WTC11 (cell line): ENCODE measurements at regions not wholly inside any gene's neighbourhood (a gene's known extent, or its start where the extent isn't known, plus 50 kb on each side); places are given as distances from the start of the nearest gene placed in this dataset.

Source experiments
- ATAC-seq: fragments of 200-7000 bp; cut with Tn5 transposase; 2 replicates; pipeline ENCODE4 v1.10.0; 2021; ENCODE audit warnings: mild to moderate bottlenecking, moderate library complexity
- CTCF ChIA-PET: fragments of 300-600 bp; sonication (Branson Sonifier 250); formaldehyde crosslinking; loops from one replicate; lab custom pipeline; 2021; ENCODE audit warnings: antibody characterized with exemption; lab: Charles Lee
- POLR2A ChIA-PET: fragments of 350-600 bp; sonication (Branson Sonifier 250); formaldehyde crosslinking; loops from one replicate; lab custom pipeline; 2021; ENCODE audit warnings: antibody characterized with exemption; lab: Charles Lee
- DNase-seq: peaks from one replicate; pipeline ENCODE4 v3.0.0; 2021; ENCODE audit warnings: low spot score
- H3K27ac Mint-ChIP-seq: 2 replicates; pipeline ENCODE4 v1.8.0; 2021; ENCODE audit warnings: mixed read lengths
- H3K27me3 Mint-ChIP-seq: 2 replicates; pipeline ENCODE4 v1.8.0; 2021; ENCODE audit warnings: low read depth, mild to moderate bottlenecking, moderate library complexity, mixed read lengths
- H3K36me3 Mint-ChIP-seq: 2 replicates; pipeline ENCODE4 v1.8.0; 2021; ENCODE audit warnings: mixed read lengths
- H3K4me1 Mint-ChIP-seq: 2 replicates; pipeline ENCODE4 v1.8.0; 2022; ENCODE audit warnings: mixed read lengths
- H3K4me3 Mint-ChIP-seq: 2 replicates; pipeline ENCODE4 v1.8.0; 2021; ENCODE audit warnings: mild to moderate bottlenecking, moderate library complexity, mixed read lengths
- H3K9me3 Mint-ChIP-seq: 2 replicates; pipeline ENCODE4 v1.8.0; 2021; ENCODE audit warnings: mixed read lengths
- CREM ChIP-seq: sonication (generic); formaldehyde crosslinking; IDR thresholded peaks from 2 replicates; pipeline ENCODE4 v1.8.1; 2022; ENCODE audit warnings: mild to moderate bottlenecking, missing genetic modification reagents, moderate library complexity
- ELF4 ChIP-seq: sonication (generic); formaldehyde crosslinking; IDR thresholded peaks from 2 replicates; pipeline ENCODE4 v1.8.1; 2022; ENCODE audit warnings: low read depth, mild to moderate bottlenecking, moderate library complexity, missing genetic modification reagents
- FOXP1 ChIP-seq: sonication (generic); formaldehyde crosslinking; IDR thresholded peaks from 2 replicates; pipeline ENCODE4 v1.8.0; 2022; ENCODE audit warnings: missing genetic modification reagents, mild to moderate bottlenecking, moderate library complexity, borderline replicate concordance
- GRHL2 ChIP-seq: fragments of 250-450 bp; sonication (Bioruptor Pico); IDR thresholded peaks from 2 replicates; pipeline ENCODE4 v1.8.0; 2022; ENCODE audit warnings: mild to moderate bottlenecking, moderate library complexity; ENCODE audit not compliant: insufficient replicate concordance, severe bottlenecking
- JAZF1 ChIP-seq: fragments of 250-450 bp; sonication (Bioruptor Pico); IDR thresholded peaks from 2 replicates; pipeline ENCODE4 v1.9.0; 2021; ENCODE audit warnings: moderate library complexity, mild to moderate bottlenecking, inconsistent platforms
- KAT7 ChIP-seq: sonication (generic); formaldehyde crosslinking; IDR thresholded peaks from 2 replicates; pipeline ENCODE4 v1.8.1; 2023; ENCODE audit warnings: missing genetic modification reagents, mild to moderate bottlenecking, borderline replicate concordance
- MXD4 ChIP-seq: fragments of 250-450 bp; sonication (Bioruptor Pico); IDR thresholded peaks from 2 replicates; pipeline ENCODE4 v1.8.0; 2021; ENCODE audit warnings: mild to moderate bottlenecking, moderate library complexity, borderline replicate concordance
- MYBL2 ChIP-seq: sonication (generic); formaldehyde crosslinking; IDR thresholded peaks from 2 replicates; pipeline ENCODE4 v1.8.1; 2023; ENCODE audit warnings: mild to moderate bottlenecking, moderate library complexity, missing genetic modification reagents
- NFE2L1 ChIP-seq: sonication (generic); formaldehyde crosslinking; IDR thresholded peaks from 2 replicates; pipeline ENCODE4 v1.8.1; 2023; ENCODE audit warnings: missing genetic modification reagents
- NR3C1 ChIP-seq: sonication (generic); formaldehyde crosslinking; conservative IDR thresholded peaks from 2 replicates; pipeline ENCODE4 v1.8.1; 2023; ENCODE audit warnings: low read depth, mild to moderate bottlenecking, missing genetic modification reagents
- OVOL2 ChIP-seq: fragments of 250-450 bp; sonication (Bioruptor Pico); IDR thresholded peaks from 2 replicates; pipeline ENCODE4 v1.9.0; 2021; ENCODE audit warnings: mild to moderate bottlenecking, borderline replicate concordance
- PRDM15 ChIP-seq: sonication (generic); formaldehyde crosslinking; IDR thresholded peaks from 2 replicates; pipeline ENCODE4 v1.8.0; 2022; ENCODE audit warnings: missing genetic modification reagents
- RORB ChIP-seq: fragments of 250-450 bp; sonication (Bioruptor Pico); IDR thresholded peaks from 2 replicates; pipeline ENCODE4 v1.9.0; 2021; ENCODE audit warnings: mild to moderate bottlenecking
- SMAD3 ChIP-seq: sonication (generic); formaldehyde crosslinking; IDR thresholded peaks from 2 replicates; pipeline ENCODE4 v1.8.0; 2022; ENCODE audit warnings: missing genetic modification reagents, mild to moderate bottlenecking, borderline replicate concordance
- SOX15 ChIP-seq: fragments of 250-450 bp; sonication (Bioruptor Pico); IDR thresholded peaks from 2 replicates; pipeline ENCODE4 v1.9.0; 2021; ENCODE audit warnings: mild to moderate bottlenecking
- ZNF121 ChIP-seq: sonication (generic); formaldehyde crosslinking; IDR thresholded peaks from 2 replicates; pipeline ENCODE4 v1.8.0; 2023; ENCODE audit warnings: missing genetic modification reagents
- TF ChIP-seq, protein P1 (sequence below): fragments of 250-450 bp; sonication (Bioruptor Pico); IDR thresholded peaks from 2 replicates; pipeline ENCODE4 v1.9.0; 2021; ENCODE audit warnings: moderate library complexity, mild to moderate bottlenecking, inconsistent platforms, borderline replicate concordance
- TF ChIP-seq, protein P2 (sequence below): sonication (generic); formaldehyde crosslinking; IDR thresholded peaks from 2 replicates; pipeline ENCODE4 v1.8.1; 2023; ENCODE audit warnings: mild to moderate bottlenecking, missing genetic modification reagents
- TF ChIP-seq, protein P3 (sequence below): sonication (generic); formaldehyde crosslinking; IDR thresholded peaks from 2 replicates; pipeline ENCODE4 v1.8.0; 2023; ENCODE audit warnings: missing genetic modification reagents, mild to moderate bottlenecking, borderline replicate concordance
- TF ChIP-seq, protein P4 (sequence below): fragments of 250-450 bp; sonication (Bioruptor Pico); IDR thresholded peaks from 2 replicates; pipeline ENCODE4 v2.1.2; 2022; ENCODE audit warnings: mild to moderate bottlenecking, moderate library complexity

DNA sequence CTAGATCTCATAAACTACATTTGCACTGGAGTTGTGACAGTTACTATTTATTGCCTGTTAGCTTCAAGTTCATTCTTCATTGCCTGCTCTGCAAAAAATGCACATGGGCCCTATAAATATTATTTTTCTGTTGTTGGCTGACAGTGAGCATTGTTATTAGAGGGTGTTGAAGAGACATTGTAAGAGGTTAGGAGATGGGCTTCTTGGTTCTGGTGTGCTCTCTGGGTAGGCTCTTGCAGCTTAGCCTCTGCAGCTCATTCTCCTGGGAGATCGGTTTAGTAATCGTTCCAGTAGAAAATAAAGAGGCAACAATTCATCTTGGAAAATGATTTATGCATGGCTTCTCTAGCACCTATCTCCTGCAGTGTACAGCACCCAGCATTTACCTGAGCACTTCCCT is 113.8 kb upstream of the SCN7A start:
- DNase-seq (no peak), ATAC-seq (no peak)
- TF ChIP-seq KAT7 (CRISPR knock-in tag) (no peak), ZNF121 (CRISPR knock-in tag) (no peak), SOX15 (CRISPR knock-in tag) (no peak), OVOL2 (CRISPR knock-in tag) (no peak), ELF4 (CRISPR knock-in tag) (no peak), MYBL2 (no peak), NR3C1 (CRISPR knock-in tag) (no peak)
- TF ChIP-seq, protein P1, sequence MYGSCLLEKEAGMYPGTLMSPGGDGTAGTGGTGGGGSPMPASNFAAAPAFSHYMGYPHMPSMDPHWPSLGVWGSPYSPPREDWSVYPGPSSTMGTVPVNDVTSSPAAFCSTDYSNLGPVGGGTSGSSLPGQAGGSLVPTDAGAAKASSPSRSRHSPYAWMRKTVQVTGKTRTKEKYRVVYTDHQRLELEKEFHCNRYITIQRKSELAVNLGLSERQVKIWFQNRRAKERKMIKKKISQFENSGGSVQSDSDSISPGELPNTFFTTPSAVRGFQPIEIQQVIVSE (CRISPR knock-in tag), result no peak
- TF ChIP-seq, protein P2, sequence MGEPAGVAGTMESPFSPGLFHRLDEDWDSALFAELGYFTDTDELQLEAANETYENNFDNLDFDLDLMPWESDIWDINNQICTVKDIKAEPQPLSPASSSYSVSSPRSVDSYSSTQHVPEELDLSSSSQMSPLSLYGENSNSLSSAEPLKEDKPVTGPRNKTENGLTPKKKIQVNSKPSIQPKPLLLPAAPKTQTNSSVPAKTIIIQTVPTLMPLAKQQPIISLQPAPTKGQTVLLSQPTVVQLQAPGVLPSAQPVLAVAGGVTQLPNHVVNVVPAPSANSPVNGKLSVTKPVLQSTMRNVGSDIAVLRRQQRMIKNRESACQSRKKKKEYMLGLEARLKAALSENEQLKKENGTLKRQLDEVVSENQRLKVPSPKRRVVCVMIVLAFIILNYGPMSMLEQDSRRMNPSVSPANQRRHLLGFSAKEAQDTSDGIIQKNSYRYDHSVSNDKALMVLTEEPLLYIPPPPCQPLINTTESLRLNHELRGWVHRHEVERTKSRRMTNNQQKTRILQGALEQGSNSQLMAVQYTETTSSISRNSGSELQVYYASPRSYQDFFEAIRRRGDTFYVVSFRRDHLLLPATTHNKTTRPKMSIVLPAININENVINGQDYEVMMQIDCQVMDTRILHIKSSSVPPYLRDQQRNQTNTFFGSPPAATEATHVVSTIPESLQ, result no peak
- CTCF ChIA-PET, result no interaction called here
- POLR2A ChIA-PET, result no interaction called here
- Mint-ChIP-seq H3K27ac (no peak overlapping the region), H3K4me1 (peaks cover 29% of the 10 kb centered on the region), H3K4me3 (no peak overlapping the region), H3K36me3 (peaks cover 4% of the 10 kb centered on the region), H3K27me3 (peaks cover 28% of the 10 kb centered on the region), H3K9me3 (peaks cover 12% of the 10 kb centered on the region)

DNA sequence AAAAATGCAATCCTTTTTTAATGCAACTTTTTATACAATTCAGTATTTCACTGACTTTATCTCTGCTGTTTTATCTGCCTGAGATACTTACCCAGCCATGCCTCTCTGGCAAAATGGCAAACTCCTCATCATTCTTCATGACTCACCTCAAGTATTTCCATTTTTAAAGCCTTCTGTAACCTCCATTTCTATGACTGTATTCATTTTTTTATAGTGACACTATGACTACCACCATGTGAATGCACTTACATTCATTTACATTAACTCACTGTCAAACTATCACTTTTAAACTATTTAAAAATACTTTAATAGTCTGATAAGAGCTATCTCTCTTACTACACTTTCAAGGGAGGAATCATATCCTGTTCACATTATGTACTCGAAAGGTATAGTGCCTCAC is 99.4 kb upstream of the SCN7A start:
- ChIA-PET POLR2A (no interaction called here), CTCF (no interaction called here)
- H3K27me3 Mint-ChIP-seq, result no peaks in the 10 kb centered on the region
- DNase-seq (no peak), ATAC-seq (no peak)
- H3K4me3 Mint-ChIP-seq, result no peak overlapping the region
- TF ChIP-seq JAZF1, result no peak
- H3K9me3 Mint-ChIP-seq, result peaks cover 31% of the 10 kb centered on the region
- no peaks in the 10 kb centered on the region for H3K4me1 Mint-ChIP-seq
- H3K36me3 Mint-ChIP-seq, result peaks cover 16% of the 10 kb centered on the region
- H3K27ac Mint-ChIP-seq, result no peak overlapping the region

DNA sequence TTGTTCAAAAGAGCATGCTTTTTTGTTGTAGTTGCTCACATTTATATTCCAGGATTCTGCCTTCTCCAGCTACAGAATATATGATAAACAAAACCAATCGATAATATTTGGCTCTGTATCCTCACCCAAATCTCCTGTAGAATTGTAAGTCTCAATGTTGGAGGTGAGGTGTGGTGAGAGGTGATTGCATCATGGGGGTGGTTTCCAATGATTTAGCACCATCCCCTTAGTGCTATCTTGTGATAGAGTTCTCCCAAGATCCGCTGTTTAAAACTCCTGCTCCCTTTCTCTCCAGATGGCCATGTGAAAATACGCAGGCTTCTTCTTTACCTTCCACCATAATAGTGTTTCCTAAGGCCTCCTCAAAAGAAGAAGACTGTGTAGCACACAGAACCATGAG is 98.7 kb upstream of the SCN7A start:
- no peak for ATAC-seq
- Mint-ChIP-seq H3K27me3 (no peaks in the 10 kb centered on the region), H3K36me3 (peaks cover 14% of the 10 kb centered on the region), H3K4me1 (no peaks in the 10 kb centered on the region), H3K9me3 (peaks cover 24% of the 10 kb centered on the region), H3K4me3 (no peak overlapping the region), H3K27ac (no peak overlapping the region)
- ChIA-PET POLR2A (no interaction called here), CTCF (no interaction called here)
- no peak for DNase-seq
- no peak for TF ChIP-seq ELF4 (CRISPR knock-in tag)
- TF ChIP-seq MXD4 (CRISPR knock-in tag), result no peak
- TF ChIP-seq NFE2L1 (CRISPR knock-in tag), result no peak
- TF ChIP-seq FOXP1 (CRISPR knock-in tag), result no peak
- TF ChIP-seq RORB (CRISPR knock-in tag), result no peak
- TF ChIP-seq SMAD3, result no peak
- no peak for TF ChIP-seq GRHL2 (CRISPR knock-in tag)
- no peak for TF ChIP-seq CREM (CRISPR knock-in tag)
- TF ChIP-seq, protein P3, sequence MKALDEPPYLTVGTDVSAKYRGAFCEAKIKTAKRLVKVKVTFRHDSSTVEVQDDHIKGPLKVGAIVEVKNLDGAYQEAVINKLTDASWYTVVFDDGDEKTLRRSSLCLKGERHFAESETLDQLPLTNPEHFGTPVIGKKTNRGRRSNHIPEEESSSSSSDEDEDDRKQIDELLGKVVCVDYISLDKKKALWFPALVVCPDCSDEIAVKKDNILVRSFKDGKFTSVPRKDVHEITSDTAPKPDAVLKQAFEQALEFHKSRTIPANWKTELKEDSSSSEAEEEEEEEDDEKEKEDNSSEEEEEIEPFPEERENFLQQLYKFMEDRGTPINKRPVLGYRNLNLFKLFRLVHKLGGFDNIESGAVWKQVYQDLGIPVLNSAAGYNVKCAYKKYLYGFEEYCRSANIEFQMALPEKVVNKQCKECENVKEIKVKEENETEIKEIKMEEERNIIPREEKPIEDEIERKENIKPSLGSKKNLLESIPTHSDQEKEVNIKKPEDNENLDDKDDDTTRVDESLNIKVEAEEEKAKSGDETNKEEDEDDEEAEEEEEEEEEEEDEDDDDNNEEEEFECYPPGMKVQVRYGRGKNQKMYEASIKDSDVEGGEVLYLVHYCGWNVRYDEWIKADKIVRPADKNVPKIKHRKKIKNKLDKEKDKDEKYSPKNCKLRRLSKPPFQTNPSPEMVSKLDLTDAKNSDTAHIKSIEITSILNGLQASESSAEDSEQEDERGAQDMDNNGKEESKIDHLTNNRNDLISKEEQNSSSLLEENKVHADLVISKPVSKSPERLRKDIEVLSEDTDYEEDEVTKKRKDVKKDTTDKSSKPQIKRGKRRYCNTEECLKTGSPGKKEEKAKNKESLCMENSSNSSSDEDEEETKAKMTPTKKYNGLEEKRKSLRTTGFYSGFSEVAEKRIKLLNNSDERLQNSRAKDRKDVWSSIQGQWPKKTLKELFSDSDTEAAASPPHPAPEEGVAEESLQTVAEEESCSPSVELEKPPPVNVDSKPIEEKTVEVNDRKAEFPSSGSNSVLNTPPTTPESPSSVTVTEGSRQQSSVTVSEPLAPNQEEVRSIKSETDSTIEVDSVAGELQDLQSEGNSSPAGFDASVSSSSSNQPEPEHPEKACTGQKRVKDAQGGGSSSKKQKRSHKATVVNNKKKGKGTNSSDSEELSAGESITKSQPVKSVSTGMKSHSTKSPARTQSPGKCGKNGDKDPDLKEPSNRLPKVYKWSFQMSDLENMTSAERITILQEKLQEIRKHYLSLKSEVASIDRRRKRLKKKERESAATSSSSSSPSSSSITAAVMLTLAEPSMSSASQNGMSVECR (CRISPR knock-in tag), result no peak
- no peak for TF ChIP-seq PRDM15
- TF ChIP-seq, protein P4, sequence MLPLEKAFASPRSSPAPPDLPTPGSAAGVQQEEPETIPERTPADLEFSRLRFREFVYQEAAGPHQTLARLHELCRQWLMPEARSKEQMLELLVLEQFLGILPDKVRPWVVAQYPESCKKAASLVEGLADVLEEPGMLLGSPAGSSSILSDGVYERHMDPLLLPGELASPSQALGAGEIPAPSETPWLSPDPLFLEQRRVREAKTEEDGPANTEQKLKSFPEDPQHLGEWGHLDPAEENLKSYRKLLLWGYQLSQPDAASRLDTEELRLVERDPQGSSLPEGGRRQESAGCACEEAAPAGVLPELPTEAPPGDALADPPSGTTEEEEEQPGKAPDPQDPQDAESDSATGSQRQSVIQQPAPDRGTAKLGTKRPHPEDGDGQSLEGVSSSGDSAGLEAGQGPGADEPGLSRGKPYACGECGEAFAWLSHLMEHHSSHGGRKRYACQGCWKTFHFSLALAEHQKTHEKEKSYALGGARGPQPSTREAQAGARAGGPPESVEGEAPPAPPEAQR (CRISPR knock-in tag), result no peak
